ENCODE measurements at regions not wholly inside any gene's neighbourhood (a gene's known extent, or its start where the extent isn't known, plus 50 kb on each side); places are given as distances from the start of the nearest gene placed in this dataset.

DNA sequence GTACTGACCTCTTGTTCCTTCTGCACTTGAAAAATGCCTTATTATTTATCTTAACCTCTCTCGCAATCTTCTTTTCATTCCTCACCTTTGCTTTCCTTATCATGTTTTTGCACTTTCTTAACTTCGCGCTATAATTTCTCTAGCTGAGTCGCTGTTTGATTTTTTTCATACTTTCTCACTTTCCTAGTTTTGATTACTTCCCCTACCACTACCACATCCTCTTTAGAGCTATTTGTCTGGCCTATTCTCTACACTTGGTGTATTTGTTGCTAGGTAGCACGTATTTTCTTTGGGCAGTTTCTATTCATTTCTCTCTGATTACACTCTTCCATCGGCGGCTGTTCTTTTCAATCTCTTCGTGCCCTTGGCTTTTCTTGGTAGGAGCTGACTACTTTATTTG is 611.8 kb downstream of the BNC2 start:
- TF ChIP-seq, protein P1, sequence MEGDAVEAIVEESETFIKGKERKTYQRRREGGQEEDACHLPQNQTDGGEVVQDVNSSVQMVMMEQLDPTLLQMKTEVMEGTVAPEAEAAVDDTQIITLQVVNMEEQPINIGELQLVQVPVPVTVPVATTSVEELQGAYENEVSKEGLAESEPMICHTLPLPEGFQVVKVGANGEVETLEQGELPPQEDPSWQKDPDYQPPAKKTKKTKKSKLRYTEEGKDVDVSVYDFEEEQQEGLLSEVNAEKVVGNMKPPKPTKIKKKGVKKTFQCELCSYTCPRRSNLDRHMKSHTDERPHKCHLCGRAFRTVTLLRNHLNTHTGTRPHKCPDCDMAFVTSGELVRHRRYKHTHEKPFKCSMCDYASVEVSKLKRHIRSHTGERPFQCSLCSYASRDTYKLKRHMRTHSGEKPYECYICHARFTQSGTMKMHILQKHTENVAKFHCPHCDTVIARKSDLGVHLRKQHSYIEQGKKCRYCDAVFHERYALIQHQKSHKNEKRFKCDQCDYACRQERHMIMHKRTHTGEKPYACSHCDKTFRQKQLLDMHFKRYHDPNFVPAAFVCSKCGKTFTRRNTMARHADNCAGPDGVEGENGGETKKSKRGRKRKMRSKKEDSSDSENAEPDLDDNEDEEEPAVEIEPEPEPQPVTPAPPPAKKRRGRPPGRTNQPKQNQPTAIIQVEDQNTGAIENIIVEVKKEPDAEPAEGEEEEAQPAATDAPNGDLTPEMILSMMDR (IDR thresholded peaks at IDR 0.05), result no peak
- no peak for TF ChIP-seq POLR2A (IDR thresholded peaks at IDR 0.05)

Measured in esophagus squamous epithelium (tissue), 4 donors.